ENCODE measurements at regions not wholly inside any gene's neighbourhood (a gene's known extent, or its start where the extent isn't known, plus 50 kb on each side); places are given as distances from the start of the nearest gene placed in this dataset.
"Not testable (repeated sequence)": the region's sequence is repeated elsewhere in the genome, so short reads cannot be mapped to it uniquely, and the experiment has no call there.

DNA sequence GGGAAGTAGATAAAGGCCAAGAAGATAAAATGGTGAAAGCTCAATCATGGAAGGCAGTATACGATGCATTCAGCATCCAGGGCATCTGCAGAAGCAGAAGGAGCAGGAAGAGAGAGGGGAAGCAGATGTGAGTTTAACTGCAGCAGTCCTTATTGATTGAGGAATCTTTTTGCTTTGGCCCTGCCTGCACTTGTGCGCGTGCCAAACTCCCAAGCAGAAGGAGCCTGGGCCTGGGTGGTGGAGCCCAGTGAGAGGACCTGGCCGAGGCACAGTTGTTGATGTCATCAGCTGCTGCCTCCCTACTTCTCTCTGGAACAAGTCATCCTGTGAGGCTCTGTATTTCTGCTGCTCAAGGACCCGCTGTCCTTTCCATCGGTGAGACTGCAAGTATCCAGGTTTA is 65.5 kb upstream of the ROPN1 start:
- TF ChIP-seq CTCF (IDR thresholded peaks at IDR 0.05; ENCODE audit: control extremely low read depth, extremely low read depth, low read depth, missing control alignments), result no peak
- no peak for DNase-seq (ENCODE audit: extremely low spot score)
- CTCF ChIA-PET, result interaction anchor here (1.2 kb wide), 1 partner anchor 25 kb away, joined by 3 read pairs; the partner anchor contains the start of gene KALRN
- POLR2A ChIA-PET, result no interaction called here

GRCh38 chr3:124059580-124059979 is 67.7 kb upstream of the ROPN1 start:
- ChIA-PET POLR2A (no interaction called here), CTCF (interaction anchor here (0.9 to 3.5 kb wide), 4 partner anchors 17 to 44 kb away, joined by 3 to 11 read pairs (median 4); partner anchors contain the start of gene KALRN)
- no peak for TF ChIP-seq CTCF (IDR thresholded peaks at IDR 0.05; ENCODE audit: control extremely low read depth, extremely low read depth, low read depth, missing control alignments)
- no peak for DNase-seq (ENCODE audit: extremely low spot score)

GRCh38 chr3:124063197-124063909 is 71.4 kb upstream of the ROPN1 start:
- DNase-seq (ENCODE audit: extremely low spot score), result no peak
- ChIA-PET CTCF (interaction anchor here (0.6 to 3.5 kb wide), 5 partner anchors 11 to 30 kb away, joined by 3 to 11 read pairs (median 4); partner anchors contain the start of gene KALRN), POLR2A (no interaction called here)
- no peak for TF ChIP-seq CTCF (IDR thresholded peaks at IDR 0.05; ENCODE audit: control extremely low read depth, extremely low read depth, low read depth, missing control alignments)

DNA sequence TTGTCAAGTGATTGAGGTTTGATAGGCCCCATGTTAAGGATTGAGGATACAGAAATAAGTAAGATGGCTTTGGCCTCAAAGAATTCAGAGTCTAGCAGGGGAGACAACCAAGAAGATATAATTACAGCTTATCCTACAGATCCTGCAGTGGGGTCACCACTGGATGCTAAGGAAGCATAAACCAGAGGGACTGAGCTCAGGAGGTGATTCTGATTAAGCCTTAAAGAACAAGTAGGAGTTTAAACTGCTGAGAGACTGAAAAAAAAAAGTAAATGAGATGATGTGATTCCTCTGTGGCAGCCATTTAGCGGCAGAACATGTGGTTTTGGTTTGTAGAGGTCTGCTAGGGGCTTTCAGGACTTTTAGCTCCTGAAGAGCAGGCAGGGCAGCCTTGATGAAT is 72.1 kb upstream of the ROPN1 start:
- TF ChIP-seq CTCF (IDR thresholded peaks at IDR 0.05; ENCODE audit: control extremely low read depth, extremely low read depth, low read depth, missing control alignments), result no peak
- POLR2A ChIA-PET, result no interaction called here
- no peak for DNase-seq (ENCODE audit: extremely low spot score)
- CTCF ChIA-PET, result interaction anchor here (0.6 to 1.2 kb wide), 3 partner anchors 10 to 31 kb away, joined by 3 to 6 read pairs (median 3); partner anchors contain the start of gene KALRN

DNA sequence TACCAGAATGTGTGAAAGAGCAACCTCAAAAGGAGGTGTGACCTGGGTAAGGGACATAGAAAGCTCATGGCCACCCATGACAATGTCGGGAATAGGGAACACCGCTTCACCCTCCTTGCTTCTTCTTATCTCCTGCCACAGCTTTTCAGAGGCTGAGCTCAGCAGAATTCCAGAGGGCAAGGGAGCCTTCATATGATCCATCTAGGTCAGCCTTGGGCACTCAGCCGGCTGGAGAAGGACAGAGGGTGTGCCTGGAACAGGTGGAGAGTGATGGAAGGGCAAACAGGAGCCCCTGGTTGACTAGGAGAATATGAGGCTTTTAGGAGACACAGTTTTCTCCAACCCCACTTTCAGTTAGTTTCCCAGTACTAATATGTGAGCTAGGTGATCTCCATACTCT is 74.6 kb upstream of the ROPN1 start:
- not testable (repeated sequence) for DNase-seq (ENCODE audit: extremely low spot score)
- CTCF ChIA-PET, result interaction anchor here (1.3 to 1.5 kb wide), 2 partner anchors 13 to 493 kb away, joined by 3 to 6 read pairs; no protein-coding TSS in a partner anchor

DNA sequence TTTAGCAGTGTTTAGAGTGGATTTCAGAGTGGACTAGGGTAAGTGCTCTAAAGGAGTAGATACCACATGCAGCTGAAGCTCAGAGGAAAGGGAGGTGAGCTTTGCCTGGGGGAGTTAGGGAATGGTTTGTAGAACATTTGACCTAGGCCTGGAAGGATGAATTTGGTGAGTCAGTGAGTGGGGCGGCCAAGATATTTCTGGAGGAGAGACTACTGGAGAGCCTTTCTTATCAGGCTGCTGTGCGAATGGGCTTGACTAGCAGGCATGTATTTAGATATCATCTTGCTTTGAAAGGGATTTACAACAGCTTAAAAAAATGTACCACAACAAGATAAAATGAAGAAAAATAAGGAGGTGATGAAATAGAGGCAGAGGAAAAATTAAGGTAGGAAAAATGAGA is 77.8 kb upstream of the ROPN1 start:
- POLR2A ChIA-PET; DNase-seq (ENCODE audit: extremely low spot score): not testable (repeated sequence)
- CTCF ChIA-PET, result interaction anchor here (0.8 to 1.0 kb wide), 2 partner anchors 8 to 21 kb away, joined by 3 read pairs; no protein-coding TSS in a partner anchor

More for the DNA sequence above, 74.6 kb upstream of the ROPN1 start:
- POLR2A ChIA-PET, result not testable (repeated sequence)

- DNase-seq (ENCODE audit: extremely low spot score); POLR2A ChIA-PET: not testable (repeated sequence)
- CTCF ChIA-PET, result interaction anchor here (1.1 to 2.3 kb wide), 3 partner anchors 11 to 423 kb away, joined by 3 to 7 read pairs (median 6); no protein-coding TSS in a partner anchor
Measured at GRCh38 chr3:124075090-124075489, 83.2 kb upstream of the ROPN1 start.

GRCh38 chr3:124075753-124076152 is 83.8 kb upstream of the ROPN1 start:
- no peak for TF ChIP-seq CTCF (IDR thresholded peaks at IDR 0.05; ENCODE audit: control extremely low read depth, extremely low read depth, low read depth, missing control alignments)
- DNase-seq (ENCODE audit: extremely low spot score), result no peak
- POLR2A ChIA-PET, result no interaction called here
- CTCF ChIA-PET, result interaction anchor here (1.1 to 2.3 kb wide), 3 partner anchors 57 to 423 kb away, joined by 3 to 7 read pairs (median 5); no protein-coding TSS in a partner anchor

Data from GM10248 (cell line).